GM12891 (cell line): ENCODE measurements at regions not wholly inside any gene's neighbourhood (a gene's known extent, or its start where the extent isn't known, plus 50 kb on each side); places are given as distances from the start of the nearest gene placed in this dataset.
"Not testable (repeated sequence)": the region's sequence is repeated elsewhere in the genome, so short reads cannot be mapped to it uniquely, and the experiment has no call there.

Source experiments
- DNase-seq: peaks from one replicate; pipeline ENCODE4 v3.0.0; 2011; ENCODE audit warnings: low spot score; ENCODE audit not compliant: insufficient read length
- FAIRE-seq: peaks from 2 replicates; lab custom pipeline; 2011; peaks lifted over from hg19 to GRCh38; lab: Jason Lieb, UNC
- PAX5 ChIP-seq: IDR thresholded peaks from 2 replicates; pipeline ENCODE4 v1.6.1; 2011; ENCODE audit warnings: low read length, moderate library complexity, mild to moderate bottlenecking; ENCODE audit not compliant: insufficient read depth, severe bottlenecking
- POLR2A ChIP-seq: IDR thresholded peaks from 2 replicates; pipeline ENCODE4 v1.6.1; 2011; ENCODE audit warnings: low read depth, low read length, control low read depth
- POLR2AphosphoS5 ChIP-seq: IDR thresholded peaks from 2 replicates; pipeline ENCODE4 v1.6.1; 2011; ENCODE audit warnings: low read depth, low read length, control low read depth
- POU2F2 ChIP-seq: IDR thresholded peaks from 2 replicates; pipeline ENCODE4 v1.6.1; 2011; ENCODE audit warnings: low read depth, mild to moderate bottlenecking, control low read depth, low read length, moderate library complexity
- SPI1 ChIP-seq: IDR thresholded peaks from 2 replicates; pipeline ENCODE4 v1.6.1; 2011; ENCODE audit warnings: low read depth, low read length, control low read depth
- TAF1 ChIP-seq: IDR thresholded peaks from 2 replicates; pipeline ENCODE4 v1.6.1; 2011; ENCODE audit warnings: low read depth, low read length, control low read depth

- DNase-seq, result no peak
- FAIRE-seq, result no peak
- no peak for TF ChIP-seq POLR2AphosphoS5
- TF ChIP-seq SPI1, result no peak
- no peak for TF ChIP-seq POU2F2
- no peak for TF ChIP-seq POLR2A
- TF ChIP-seq TAF1, result no peak
- no peak for TF ChIP-seq PAX5
These were observed 213.0 kb downstream of the BAMBI start for GRCh38 chr10:28890121-28890950.

GRCh38 chr10:28891058-28891713 is 213.9 kb downstream of the BAMBI start:
- DNase-seq (no peak), FAIRE-seq (no peak)
- TF ChIP-seq POU2F2 (no peak), PAX5 (no peak)

- FAIRE-seq (no peak), DNase-seq (no peak)
- TF ChIP-seq POLR2AphosphoS5, result no peak
- no peak for TF ChIP-seq TAF1
- TF ChIP-seq POLR2A, result no peak
- no peak for TF ChIP-seq SPI1
- no peak for TF ChIP-seq PAX5
- TF ChIP-seq POU2F2, result no peak
These were observed 215.7 kb downstream of the BAMBI start for GRCh38 chr10:28892818-28893547.

GRCh38 chr10:28894146-28894545 is 216.8 kb downstream of the BAMBI start:
- no peak for FAIRE-seq
- no peak for TF ChIP-seq POLR2AphosphoS5
- TF ChIP-seq POU2F2, result no peak
- TF ChIP-seq SPI1, result no peak
- no peak for TF ChIP-seq PAX5
- no peak for TF ChIP-seq TAF1
- TF ChIP-seq POLR2A, result no peak
- no peak for DNase-seq

- not testable (repeated sequence) for FAIRE-seq
These were observed 218.3 kb downstream of the BAMBI start for GRCh38 chr10:28895671-28896070.

GRCh38 chr10:28896791-28897409 is 219.6 kb downstream of the BAMBI start:
- FAIRE-seq, DNase-seq: not testable (repeated sequence)

More at GRCh38 chr10:28895671-28896070, 218.3 kb downstream of the BAMBI start:
- DNase-seq, result not testable (repeated sequence)

GRCh38 chr10:28897617-28898464 is 220.5 kb downstream of the BAMBI start:
- no peak for FAIRE-seq
- TF ChIP-seq POLR2A (no peak), PAX5 (no peak), TAF1 (no peak), SPI1 (no peak), POLR2AphosphoS5 (no peak), POU2F2 (no peak)

GRCh38 chr10:28902215-28902614 is 224.9 kb downstream of the BAMBI start:
- FAIRE-seq (no peak), DNase-seq (no peak)
- TF ChIP-seq POU2F2 (no peak), SPI1 (no peak)

More at GRCh38 chr10:28897617-28898464, 220.5 kb downstream of the BAMBI start:
- no peak for DNase-seq

- FAIRE-seq, result no peak
- TF ChIP-seq POLR2A (no peak), POLR2AphosphoS5 (no peak), POU2F2 (no peak), SPI1 (no peak), PAX5 (no peak), TAF1 (no peak)
These were observed 225.7 kb downstream of the BAMBI start for GRCh38 chr10:28903063-28903462.

GRCh38 chr10:28903736-28904135 is 226.4 kb downstream of the BAMBI start:
- no peak for FAIRE-seq
- TF ChIP-seq POLR2A, result no peak
- TF ChIP-seq TAF1, result no peak
- TF ChIP-seq POU2F2, result no peak
- no peak for TF ChIP-seq SPI1
- no peak for TF ChIP-seq POLR2AphosphoS5
- TF ChIP-seq PAX5, result no peak

More at GRCh38 chr10:28903063-28903462, 225.7 kb downstream of the BAMBI start:
- DNase-seq, result no peak

More at GRCh38 chr10:28903736-28904135, 226.4 kb downstream of the BAMBI start:
- DNase-seq, result no peak
